Left cardiac atrium (tissue), 4 donors: ENCODE measurements at regions not wholly inside any gene's neighbourhood (a gene's known extent, or its start where the extent isn't known, plus 50 kb on each side); places are given as distances from the start of the nearest gene placed in this dataset.

Experiments used
- ATAC-seq, 2 donors: fragments of 200-7000 bp; cut with Tn5 transposase; one replicate each; pipeline ENCODE4 v1.9.1; 2020; ENCODE audit warnings: mild to moderate bottlenecking in 2 of 2, moderate library complexity in 2 of 2
- DNase-seq: peaks from one replicate; pipeline ENCODE4 v3.0.0-alpha.2; 2020
- intact Hi-C, 2 donors: fragments of 100-400 bp; cut with DNase I; formaldehyde crosslinking; loops; one replicate each; pipeline versions ENCODE4 v1.14.1 to v1.15.1; 2022 to 2023
- donor health status: DM: no; HTN: yes; CAD: no.
- donor health status: DM: no; HTN: yes; CAD: no; lungs with severe emphysema.
- donor health status: DM: yes; HTN: yes; CAD: no.
- donor health status: Dilated cardiomyopathy.

DNA sequence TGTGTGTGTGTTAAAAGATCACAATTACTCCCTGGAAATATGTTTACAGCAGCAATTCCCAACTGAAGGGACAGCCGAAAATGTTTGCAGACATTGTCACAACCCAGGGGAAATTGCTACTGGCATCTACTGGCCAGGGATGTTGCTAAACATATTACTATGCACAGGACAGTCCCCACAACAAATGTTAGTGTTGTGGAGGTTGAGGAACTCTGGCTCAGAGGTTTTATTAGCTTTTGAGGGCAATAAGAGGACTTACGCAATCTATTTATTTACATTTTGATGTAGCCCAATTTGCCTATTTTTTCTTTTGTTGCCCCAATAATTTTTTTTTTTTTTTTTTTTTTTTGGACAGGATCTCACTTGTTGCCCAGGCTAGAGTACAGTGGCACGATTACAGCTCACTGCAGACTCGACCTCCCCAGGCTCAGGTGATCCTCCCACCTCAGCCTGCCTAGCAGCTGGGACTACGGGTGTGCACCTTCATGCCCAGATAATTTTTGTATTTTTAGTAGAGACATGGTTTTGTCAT lies 154.1 kb downstream of the RPS12 start:
- no peak for DNase-seq
- ATAC-seq = no peak
- intact Hi-C loops = loop anchor here in 1 of 2 donors (10.0 kb wide), 3 partner anchors 76 to 586 kb away; no protein-coding TSS in a partner anchor

DNA sequence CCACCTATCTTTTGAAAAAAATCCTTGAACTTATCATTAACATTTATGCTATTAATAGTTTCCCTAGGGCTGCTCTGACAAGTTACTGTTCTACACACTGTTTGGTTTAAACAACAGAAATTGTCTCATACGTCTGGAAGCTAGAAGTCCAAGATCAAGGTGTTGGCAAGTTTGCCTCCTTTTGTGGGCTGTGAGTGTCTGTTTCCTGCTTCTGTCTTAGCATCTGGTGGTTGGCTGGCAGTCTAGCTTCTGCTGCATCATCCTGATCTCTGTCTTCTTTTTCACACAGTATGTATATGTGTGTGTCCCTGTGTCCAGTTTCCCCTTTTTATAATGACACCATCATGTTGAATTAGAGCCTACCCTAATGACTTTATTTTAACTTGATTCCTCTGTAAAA lies 154.8 kb downstream of the RPS12 start:
- ATAC-seq (no peak), DNase-seq (no peak)
- intact Hi-C loops = loop anchor here in 1 of 2 donors (10.0 kb wide), 3 partner anchors 76 to 586 kb away; no protein-coding TSS in a partner anchor

DNA sequence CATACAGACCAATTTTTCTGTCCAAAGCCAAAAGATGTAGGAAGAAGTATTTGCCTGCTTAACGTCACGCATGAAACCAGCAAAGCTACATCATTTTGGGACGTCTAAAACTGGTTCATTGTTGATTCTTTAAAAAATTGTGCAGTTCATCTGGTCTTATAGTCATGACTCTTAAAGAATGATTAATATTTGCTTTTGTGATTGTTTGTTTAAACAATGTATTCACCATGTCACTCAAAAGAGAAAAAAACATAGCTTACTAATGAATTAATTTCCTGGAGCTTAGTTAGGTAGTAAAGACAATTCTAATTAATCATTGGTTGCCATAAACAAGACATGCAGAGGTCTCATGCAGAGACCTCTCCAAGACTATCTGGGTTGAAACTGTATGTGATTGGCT lies 157.3 kb downstream of the RPS12 start:
- DNase-seq = no peak

DNA sequence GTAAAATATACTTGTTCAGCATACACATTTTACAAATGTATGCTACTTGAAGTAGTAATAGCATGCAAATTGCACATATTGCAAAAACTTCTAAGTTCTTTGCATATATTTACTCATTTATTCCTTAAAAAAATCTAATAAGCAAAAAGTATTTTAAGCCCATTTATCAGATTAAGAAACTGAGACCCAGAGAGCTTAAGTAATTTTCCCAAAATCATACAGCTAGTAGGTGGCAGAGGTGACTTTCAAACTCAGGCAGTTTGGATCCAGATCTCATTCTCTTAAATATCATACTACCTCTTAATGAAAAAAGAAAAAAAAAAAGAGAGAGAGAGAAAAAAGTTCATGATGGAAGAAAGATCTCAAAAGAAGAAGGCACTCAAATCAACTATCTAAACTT lies 157.9 kb downstream of the RPS12 start:
- intact Hi-C loops = no loop called here
- ATAC-seq = no peak

More for the DNA sequence above, 157.3 kb downstream of the RPS12 start:
- no peak for ATAC-seq
- intact Hi-C loops = no loop called here

DNA sequence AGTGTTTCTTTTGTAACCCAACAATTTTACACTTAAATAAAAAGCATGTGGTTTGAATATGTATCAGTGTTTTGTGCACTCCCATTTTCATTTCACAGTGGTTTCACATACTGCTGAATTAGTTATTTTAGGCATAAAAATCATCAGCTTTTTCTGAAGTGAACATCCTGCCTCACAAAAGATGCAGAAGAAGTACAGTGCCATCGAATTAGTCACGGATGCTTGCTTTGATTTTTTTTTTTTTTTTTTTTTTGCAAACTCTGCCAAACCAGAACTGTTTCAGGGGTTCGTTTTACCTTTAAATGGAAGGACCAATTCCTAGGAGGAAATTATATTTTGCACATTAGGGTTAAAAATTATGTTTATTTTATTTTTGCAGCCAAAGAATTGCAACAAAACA lies 158.6 kb downstream of the RPS12 start:
- ATAC-seq (no peak), DNase-seq (no peak)
- intact Hi-C loops = no loop called here

More for the DNA sequence above, 157.9 kb downstream of the RPS12 start:
- DNase-seq = no peak

DNA sequence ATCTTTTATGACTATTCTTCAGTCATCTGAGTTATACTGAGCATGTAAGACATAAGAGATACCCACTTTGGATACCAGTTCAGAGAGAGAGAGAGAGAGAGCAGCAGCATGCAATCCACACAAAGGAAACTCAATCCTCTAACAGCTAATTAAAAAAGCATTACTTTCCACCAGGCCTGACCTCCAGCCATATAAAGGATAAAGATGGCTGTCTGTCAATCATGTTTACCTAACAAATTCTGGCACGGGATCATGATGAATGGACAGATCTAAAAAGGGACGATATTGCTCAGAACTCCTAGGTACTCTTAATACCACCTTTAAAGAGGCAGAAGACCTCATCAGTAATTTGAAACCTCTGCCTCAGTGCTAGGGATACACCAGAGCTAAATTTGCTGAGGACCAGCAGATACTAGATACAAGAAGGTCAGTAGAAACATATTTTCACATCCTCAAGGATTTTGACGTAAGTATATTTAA lies 159.2 kb downstream of the RPS12 start:
- intact Hi-C loops = no loop called here
- ATAC-seq (no peak), DNase-seq (no peak)

DNA sequence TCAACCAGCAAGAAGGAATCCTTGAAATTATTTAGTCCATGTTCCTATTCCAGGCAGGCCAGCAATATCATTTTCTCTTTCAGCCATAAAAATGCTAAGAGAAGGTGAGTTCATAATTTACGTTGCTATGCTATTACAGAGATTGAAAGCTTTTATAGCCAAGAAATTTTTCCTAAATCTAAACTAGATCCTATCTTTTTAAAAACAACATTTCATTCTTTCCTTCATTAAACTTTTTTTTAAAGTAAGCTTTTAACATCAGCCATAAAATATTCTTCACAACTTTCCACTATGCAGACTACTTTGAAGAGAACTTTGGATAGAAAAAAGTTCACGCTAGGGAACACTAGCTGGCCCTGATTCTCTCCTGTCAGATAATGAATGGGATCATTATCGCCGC lies 159.8 kb downstream of the RPS12 start:
- ATAC-seq (no peak), DNase-seq (no peak)
- intact Hi-C loops = no loop called here

DNA sequence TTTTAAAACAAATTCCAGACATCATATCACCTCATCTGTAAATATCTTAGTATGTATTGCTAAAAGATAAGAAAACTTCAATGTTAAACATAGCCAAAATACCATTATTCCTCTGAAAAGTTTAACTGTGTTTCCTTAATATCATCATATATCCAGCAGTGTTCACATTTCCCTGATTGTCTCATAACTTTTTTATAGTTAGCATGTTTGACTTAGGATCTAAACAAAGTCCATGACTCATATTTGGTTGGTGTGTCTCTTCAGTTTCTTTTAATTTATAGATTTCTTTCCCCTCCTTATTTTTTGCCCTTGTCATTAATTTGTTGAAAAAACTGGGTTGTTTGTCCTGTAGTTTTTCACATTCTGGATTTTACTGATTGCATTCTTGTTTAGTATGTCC lies 163.0 kb downstream of the RPS12 start:
- intact Hi-C loops = no loop called here
- no peak for ATAC-seq
- DNase-seq = no peak

DNA sequence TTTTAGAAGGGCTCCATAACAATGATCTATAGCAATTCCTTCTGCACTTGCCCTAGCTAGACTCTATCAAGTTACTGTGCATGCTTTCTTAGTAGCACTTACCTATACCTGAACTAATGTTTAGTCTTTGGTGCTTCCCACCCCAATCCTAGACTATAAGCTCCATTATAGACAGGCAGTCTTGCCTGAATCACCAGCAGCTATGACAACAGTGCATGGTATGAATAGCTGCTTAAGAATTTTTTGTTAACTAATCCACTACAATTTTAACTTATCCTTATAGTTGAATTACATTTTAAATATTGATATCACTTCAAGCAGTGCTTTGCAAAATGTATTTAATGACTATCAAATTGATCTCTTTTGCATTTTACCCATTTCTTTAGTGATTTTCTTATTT lies 164.3 kb downstream of the RPS12 start:
- ATAC-seq (no peak), DNase-seq (no peak)
- intact Hi-C loops = no loop called here

DNA sequence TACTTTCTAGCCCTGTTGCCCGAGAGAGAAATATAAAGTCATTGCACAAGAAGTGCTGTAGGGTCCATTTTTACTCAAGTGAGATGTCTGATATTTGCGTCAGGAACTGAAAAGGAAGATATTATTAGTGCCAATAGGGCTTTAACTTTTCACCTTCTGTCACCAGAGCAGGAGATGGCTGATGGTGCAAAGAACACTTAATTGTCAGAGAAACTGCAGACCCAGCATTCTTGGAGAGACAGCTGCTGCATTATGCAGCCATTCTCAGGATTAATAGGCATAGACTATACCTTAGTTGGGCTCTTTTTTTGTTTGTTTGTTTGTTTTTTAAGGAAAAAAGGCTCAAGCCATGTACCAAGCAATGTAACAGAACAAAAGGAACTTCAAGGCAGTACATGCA lies 179.4 kb downstream of the RPS12 start:
- DNase-seq = no peak
- ATAC-seq = no peak
- intact Hi-C loops = no loop called here

DNA sequence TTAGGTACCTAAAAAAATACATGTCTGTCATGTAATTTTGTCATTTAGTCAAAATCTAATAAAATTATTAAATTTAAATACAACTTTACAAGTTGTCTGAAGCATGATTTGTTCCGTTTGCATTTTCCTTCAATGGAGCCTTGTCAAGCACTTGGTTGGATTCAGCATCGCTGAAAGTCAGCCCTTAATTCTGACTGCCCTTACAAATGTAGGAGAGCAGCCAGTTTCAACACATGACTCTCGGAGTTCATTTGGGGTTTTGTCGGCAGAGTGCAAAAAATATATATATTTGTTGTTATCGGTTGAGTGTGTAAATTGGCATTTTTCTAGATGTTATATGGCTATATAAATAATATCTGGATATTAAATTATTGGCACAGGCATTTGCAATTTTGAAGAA lies 180.6 kb downstream of the RPS12 start:
- intact Hi-C loops = no loop called here

DNA sequence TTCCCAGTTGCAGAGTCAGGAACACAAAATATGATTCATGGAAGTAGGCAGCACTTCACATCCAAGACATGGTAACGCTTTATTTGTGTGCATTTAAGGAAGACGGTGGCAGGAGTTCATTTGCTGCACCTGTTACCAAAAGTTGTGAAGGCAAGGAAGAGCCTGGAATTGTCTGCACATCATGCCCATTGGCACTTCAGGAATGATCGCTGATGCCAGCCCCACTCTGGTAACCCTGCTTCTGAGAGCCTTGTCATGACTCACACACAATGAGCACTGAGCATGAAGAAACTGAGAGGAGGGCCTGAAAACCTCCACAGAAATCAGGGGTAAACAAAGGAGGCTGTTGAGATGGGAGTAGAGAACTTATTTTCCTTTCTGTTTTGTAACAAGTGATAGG lies 181.1 kb downstream of the RPS12 start:
- DNase-seq (no peak), ATAC-seq (peak in 1 of 2 donors; percentile 63)
- intact Hi-C loops = no loop called here

More for the DNA sequence above, 180.6 kb downstream of the RPS12 start:
- no peak for DNase-seq
- no peak for ATAC-seq

DNA sequence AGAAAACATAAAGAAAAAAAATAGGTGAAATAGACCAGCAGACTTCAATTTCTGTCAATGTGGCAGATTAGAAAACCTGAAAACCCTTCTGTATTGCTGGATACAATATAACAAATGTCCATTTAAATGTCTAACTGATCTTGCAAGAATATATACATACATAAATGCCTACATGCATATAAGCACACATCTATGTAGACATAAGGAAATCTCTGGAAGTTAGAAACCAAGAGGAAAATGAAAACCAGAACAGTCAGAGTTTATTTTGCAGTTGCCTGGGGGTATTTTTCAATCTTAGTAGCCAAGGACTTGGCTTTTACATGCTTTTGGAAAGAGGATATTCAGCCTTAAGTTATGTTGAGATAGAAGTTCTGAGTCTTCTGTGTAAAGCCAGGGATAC lies 184.0 kb downstream of the RPS12 start:
- no peak for DNase-seq
- no peak for ATAC-seq
- intact Hi-C loops = no loop called here

DNA sequence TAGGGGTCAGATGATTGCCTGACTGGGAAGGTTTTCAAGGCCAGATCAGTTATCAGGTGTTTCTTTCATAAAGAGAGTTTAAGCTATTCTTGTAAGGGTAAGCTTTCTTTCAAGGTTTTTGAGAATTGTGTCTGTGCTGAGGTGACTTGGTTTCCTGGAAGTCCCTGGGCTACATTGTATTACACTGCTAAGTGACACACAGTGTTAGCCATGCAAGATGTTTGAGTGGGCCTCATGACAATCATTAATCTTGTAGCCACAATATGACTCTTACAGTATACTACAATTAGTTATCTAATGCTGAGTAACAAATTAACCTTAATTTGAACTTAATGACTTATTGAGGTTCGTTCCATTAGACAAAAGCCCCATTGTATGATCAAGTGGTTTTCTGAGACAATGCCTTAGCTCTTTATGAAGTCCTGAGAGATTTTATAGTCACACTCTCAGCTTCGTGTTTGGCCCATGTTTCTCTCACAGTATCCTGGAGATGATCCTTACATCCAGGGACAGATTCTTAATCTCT lies 186.7 kb downstream of the RPS12 start:
- ATAC-seq (no peak), DNase-seq (no peak)
- intact Hi-C loops = no loop called here

DNA sequence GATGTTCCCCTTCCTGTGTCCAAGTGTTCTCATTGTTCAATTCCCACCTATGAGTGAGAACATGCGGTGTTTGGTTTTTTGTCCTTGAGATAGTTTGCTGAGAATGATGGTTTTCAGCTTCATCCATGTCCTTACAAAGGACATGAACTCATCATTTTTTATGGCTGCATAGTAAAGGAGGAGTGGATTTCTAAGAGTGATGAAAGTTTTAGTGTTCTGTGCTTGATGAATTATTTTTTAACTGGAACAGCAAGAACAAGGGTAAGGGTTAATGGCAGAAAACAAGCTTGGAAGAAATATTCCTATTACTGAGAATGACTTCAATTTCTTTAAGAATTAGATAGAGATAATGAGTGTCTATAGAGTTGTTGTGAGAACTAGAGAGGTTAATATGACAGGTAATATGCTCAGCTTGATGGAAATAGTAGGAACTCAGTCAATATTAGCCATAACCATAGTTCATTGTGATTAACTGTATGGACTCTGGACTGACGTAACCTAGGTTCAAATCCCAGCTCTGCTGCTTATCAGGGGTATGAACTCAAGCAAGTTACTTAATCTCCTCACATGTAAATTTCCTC lies 190.0 kb downstream of the RPS12 start:
- ATAC-seq = no peak
- DNase-seq = no peak
- intact Hi-C loops = no loop called here

DNA sequence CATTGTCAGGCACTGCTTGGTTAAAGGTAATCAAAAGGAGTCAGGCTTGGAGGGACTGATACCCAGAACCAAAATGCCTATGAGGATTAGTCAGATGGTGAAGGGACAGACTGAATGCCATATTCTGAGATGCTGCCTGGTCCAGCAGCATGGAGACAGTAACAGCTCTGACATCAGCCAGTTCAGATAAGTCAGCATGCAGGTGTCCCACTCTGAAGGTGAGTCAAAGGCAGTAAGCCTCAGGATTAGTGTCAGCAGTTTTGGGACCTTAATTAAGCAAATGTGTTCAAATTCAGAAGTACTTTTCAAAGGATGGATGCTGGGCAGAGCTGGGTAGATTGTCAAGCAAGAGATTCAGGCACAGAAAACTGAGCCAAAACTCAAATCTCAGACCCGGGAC lies 198.4 kb downstream of the RPS12 start:
- no peak for DNase-seq
- ATAC-seq = no peak
- intact Hi-C loops = no loop called here

DNA sequence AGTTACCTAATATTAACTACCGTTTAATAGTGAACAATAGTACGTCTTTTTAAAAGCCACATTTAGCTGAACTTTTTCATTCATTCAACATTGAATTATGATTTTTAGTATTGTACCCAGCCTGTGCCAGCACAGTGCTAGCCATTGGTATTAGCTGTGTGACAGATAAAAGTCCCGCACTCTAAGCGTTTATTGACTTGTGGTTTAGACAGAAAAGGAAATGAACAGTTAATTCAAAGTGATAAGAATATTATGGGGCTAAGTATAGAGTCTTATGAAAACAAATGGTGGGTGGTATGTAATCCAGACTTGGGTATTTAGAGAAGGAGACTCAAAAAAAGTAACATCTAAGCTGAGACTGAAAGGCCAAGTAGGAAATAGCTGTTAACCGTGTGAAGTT lies 202.3 kb downstream of the RPS12 start:
- intact Hi-C loops = no loop called here
- DNase-seq (no peak), ATAC-seq (no peak)

DNA sequence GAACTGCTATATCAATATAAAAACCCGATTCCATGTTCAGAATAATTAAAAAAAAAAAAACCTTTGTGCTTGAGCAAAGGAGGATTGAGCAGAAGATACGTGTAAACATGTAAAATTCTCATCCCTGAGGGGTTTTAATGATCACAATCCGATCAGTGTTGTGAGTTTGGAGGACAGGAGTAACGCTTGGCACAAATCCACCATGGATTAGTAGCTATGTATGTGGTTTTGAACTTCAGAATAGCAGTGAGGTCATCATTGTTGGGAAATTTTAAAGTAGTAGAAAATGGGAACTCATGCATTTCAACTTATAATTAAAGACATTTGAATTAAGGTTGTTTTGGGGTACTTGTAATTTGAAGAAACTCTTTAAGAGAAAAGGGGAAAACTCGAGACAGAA lies 203.2 kb downstream of the RPS12 start:
- intact Hi-C loops = no loop called here
- no peak for DNase-seq
- no peak for ATAC-seq

DNA sequence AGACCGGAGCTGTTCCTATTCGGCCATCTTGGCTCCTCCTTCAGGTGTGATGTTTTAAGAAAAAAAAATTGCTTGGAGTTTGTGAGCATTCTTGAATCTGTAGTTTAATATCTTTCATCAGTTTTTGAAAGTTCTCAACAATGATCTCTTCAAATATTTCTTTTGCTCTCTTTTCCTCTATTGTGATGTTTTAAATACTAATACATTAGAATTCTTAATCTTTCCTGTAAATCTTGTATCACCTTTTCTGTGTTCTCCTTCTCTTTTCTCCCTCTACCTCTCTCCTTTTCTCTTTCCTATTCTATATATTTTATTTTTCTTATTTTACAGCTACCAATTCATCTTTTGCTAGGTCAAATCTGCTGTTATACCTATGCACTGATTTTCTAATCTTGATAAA lies 212.3 kb downstream of the RPS12 start:
- DNase-seq = no peak
- ATAC-seq = no peak
- intact Hi-C loops = no loop called here

DNA sequence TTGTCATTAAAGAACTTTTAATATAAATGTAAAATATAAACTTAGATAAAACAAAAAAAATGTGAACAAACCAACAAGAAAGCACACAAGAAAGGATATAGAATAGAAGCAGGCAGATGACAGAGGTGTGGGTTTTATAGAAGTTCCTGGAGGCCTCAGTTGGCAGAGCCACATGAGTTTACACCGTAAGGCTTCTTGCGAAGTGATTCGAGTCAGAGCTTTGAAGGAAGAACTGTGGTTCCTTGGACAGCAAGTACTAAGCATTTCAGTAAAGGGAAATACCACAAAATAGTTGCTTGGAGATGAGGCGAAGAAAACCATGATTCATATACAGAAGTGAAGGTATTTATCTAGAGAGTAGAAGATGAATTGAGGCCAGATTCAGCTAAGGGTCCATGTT lies 207.9 kb upstream of the EYA4 start:
- no peak for ATAC-seq
- intact Hi-C loops = no loop called here
- no peak for DNase-seq

DNA sequence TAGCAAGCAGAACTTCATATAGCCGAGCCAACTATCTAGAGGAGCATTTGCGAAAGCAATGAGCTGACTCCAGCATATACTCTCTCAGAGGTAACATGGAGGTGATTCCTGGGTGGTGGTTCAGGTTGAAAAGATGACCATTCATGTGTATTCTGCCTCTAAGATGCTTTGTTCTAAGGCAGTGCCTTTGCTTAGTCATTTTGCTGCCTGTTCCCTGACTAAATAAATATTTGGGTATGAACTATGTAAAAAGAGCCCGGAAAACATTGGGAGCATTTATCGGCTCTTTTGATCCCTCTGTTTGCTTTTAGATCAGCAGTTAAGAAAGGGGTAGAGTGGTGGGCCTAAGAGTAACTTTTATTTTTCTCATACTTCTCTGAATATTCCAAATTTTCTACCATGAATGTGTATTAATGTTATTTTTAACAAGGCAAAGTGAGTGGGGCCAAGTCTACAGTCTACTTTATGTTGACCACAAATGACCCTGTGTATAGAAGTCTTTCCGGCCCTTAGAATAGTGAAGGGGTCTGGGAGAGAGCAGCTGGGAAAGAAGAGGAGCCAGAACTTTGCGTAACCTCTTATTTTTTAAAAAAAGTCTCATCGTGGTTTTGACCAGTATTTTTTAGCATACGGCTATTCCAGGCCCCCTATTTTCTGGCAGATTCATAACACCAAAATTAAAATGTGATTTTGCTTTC lies 206.5 kb upstream of the EYA4 start:
- DNase-seq (no peak), ATAC-seq (no peak)
- intact Hi-C loops = no loop called here
